ENCODE measurements at regions not wholly inside any gene's neighbourhood (a gene's known extent, or its start where the extent isn't known, plus 50 kb on each side); places are given as distances from the start of the nearest gene placed in this dataset.

DNA sequence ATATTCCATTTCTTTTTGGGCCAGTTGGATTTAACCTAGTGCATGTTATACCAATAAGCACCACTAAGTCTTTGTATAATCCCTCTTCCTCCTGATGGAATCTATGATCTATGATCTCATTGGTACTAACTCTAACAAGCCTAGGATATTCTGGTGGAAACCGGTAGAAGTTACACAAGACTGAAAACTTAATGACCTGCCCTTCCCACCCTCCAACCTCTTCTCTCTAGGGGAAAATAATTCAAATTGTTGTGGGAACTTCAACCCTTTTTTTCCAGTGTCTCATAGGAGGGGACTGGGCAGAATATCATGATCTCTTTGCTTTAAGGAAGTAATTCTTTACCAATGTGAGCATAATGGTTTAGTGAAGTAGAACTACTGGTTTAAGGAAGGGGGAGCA lies 289.5 kb upstream of the BOD1L1 start:
- no peak overlapping the region for H3K56ac ChIP-seq (replicated peaks; ENCODE audit: insufficient read length, low read depth, low read length)
- H2BK15ac ChIP-seq (ENCODE audit: low read length) = no peak overlapping the region
- peaks cover 1% of the 10 kb centered on the region; the same call in 1 of the 2 replicates for H3K23me2 ChIP-seq (ENCODE audit: low read depth, low read length)
- peaks cover 0 to 7% (median 3%) of the 10 kb centered on the region in 4 experiments; a peak in 4 of 7 replicates for H3K4me1 ChIP-seq (replicated peaks in 1 of 4; ENCODE audit: control insufficient read depth in 3 of 4, insufficient read depth in 4 of 4, low read length in 3 of 4)
- TF ChIP-seq GTF2F1 (IDR thresholded peaks at IDR 0.05; ENCODE audit: borderline replicate concordance, low read depth, low read length) = no peak
- no peak for TF ChIP-seq ZNF274 (IDR thresholded peaks at IDR 0.05; ENCODE audit: borderline replicate concordance, extremely low read depth, low read length)
- TF ChIP-seq EP300 (IDR thresholded peaks at IDR 0.05; ENCODE audit: borderline replicate concordance in 1 of 2, low read depth in 2 of 2, low read length in 2 of 2) = no peak
- TF ChIP-seq CHD2 (IDR thresholded peaks at IDR 0.05; ENCODE audit: low read length) = no peak
- no peak for TF ChIP-seq SIRT6 (IDR thresholded peaks at IDR 0.05; ENCODE audit: low read length)
- TF ChIP-seq RFX5 (IDR thresholded peaks at IDR 0.05; ENCODE audit: borderline replicate concordance, low read depth, low read length) = no peak
- TF ChIP-seq KDM1A (IDR thresholded peaks at IDR 0.05; ENCODE audit: borderline replicate concordance, low read length) = no peak
- no peak for TF ChIP-seq JUND (IDR thresholded peaks at IDR 0.05; ENCODE audit: low read length)
- no peak for TF ChIP-seq TAF7 (optimal IDR thresholded peaks at IDR 0.05; ENCODE audit: borderline replicate concordance, low read depth, low read length)
- TF ChIP-seq ATF2 (IDR thresholded peaks at IDR 0.05; ENCODE audit: low read length) = no peak
- TF ChIP-seq MAFK (IDR thresholded peaks at IDR 0.05; ENCODE audit: low read depth, low read length) = no peak
- H3K36me3 ChIP-seq (ENCODE audit: control insufficient read depth in 2 of 4, insufficient read depth in 4 of 4, low read length in 3 of 4) = no peaks in the 10 kb centered on the region
- DNase-seq (ENCODE audit: low read depth in 1 of 2, low spot score in 2 of 2) (no peak), FAIRE-seq (no peak)
- H2AK5ac ChIP-seq (ENCODE audit: low read depth, low read length) = no peak overlapping the region
- no peak overlapping the region for H4K5ac ChIP-seq (ENCODE audit: insufficient read length, low read depth, low read length)
- H4K8ac ChIP-seq (ENCODE audit: extremely low read depth, insufficient read depth, low read length) = no peak overlapping the region
- no peak overlapping the region for H3K27ac ChIP-seq (ENCODE audit: low read depth, low read length)
- H3K4ac ChIP-seq (replicated peaks; ENCODE audit: insufficient read length, low read depth, low read length) = no peak overlapping the region
- H2AFZ ChIP-seq (ENCODE audit: low read length) = no peak overlapping the region
- no peaks in the 10 kb centered on the region for H3K79me2 ChIP-seq (ENCODE audit: control insufficient read depth in 1 of 2, insufficient read depth in 2 of 2, low read length in 2 of 2)
- H3K27me3 ChIP-seq (replicated peaks in 1 of 4; ENCODE audit: control insufficient read depth in 3 of 4, extremely low read depth in 1 of 4, insufficient read depth in 3 of 4, low read length in 3 of 4) = no peaks in the 10 kb centered on the region
- H3K23ac ChIP-seq (ENCODE audit: insufficient read length) = no peak overlapping the region
- H3K9ac ChIP-seq (replicated peaks in 1 of 4; ENCODE audit: extremely low read depth in 1 of 4, low read depth in 3 of 4, low read length in 3 of 4) = no peak overlapping the region
- POLR2A ChIA-PET (ENCODE audit: partially characterized antibody) = no interaction called here
- H2BK5ac ChIP-seq (ENCODE audit: low read depth, low read length) = no peak overlapping the region
- H2BK12ac ChIP-seq (ENCODE audit: low read depth, low read length) = no peak overlapping the region
- H2BK20ac ChIP-seq (ENCODE audit: low read length) = no peak overlapping the region
- WGBS, 2 experiments (ENCODE audit: extremely low coverage in 1 of 2, insufficient coverage in 1 of 2, insufficient read length in 1 of 2, insufficient replicate concordance in 2 of 2, low coverage in 1 of 2, low lambda C conversion rate in 2 of 2, missing lambda C conversion rate in 1 of 2) = 92% methylated on average over 1 of the region's 1 CpG; no CpG with 5 or more reads in 1 of the 2 experiments
- H3K14ac ChIP-seq (ENCODE audit: insufficient read length) = no peak overlapping the region
- H3K9me3 ChIP-seq (ENCODE audit: insufficient read depth in 2 of 2, low read depth in 1 of 2, low read length in 1 of 2) = no peaks in the 10 kb centered on the region
- no peaks in the 10 kb centered on the region for H4K20me1 ChIP-seq (replicated peaks in 1 of 2; ENCODE audit: control insufficient read depth in 1 of 2, insufficient read depth in 2 of 2, low read length in 2 of 2)
- CTCF ChIA-PET (ENCODE audit: partially characterized antibody) = no interaction called here
- H2BK120ac ChIP-seq (replicated peaks; ENCODE audit: low read depth, low read length) = no peak overlapping the region
- no peak overlapping the region for H3K4me2 ChIP-seq (ENCODE audit: insufficient read depth in 1 of 2, low read depth in 2 of 2, low read length in 2 of 2)
- no peaks in the 10 kb centered on the region for H3K79me1 ChIP-seq (ENCODE audit: low read depth, low read length)
- no peak overlapping the region for H3K4me3 ChIP-seq (ENCODE audit: extremely low read depth in 1 of 4, insufficient read depth in 2 of 4, low read depth in 3 of 4, low read length in 4 of 4)
- no peak overlapping the region for H4K91ac ChIP-seq (replicated peaks; ENCODE audit: insufficient read length, low read length)
- no peak overlapping the region for H3K18ac ChIP-seq (ENCODE audit: extremely low read depth, low read length)

All from H1 (cell line).